ENCODE measurements at regions not wholly inside any gene's neighbourhood (a gene's known extent, or its start where the extent isn't known, plus 50 kb on each side); places are given as distances from the start of the nearest gene placed in this dataset.

GRCh38 chrX:134174273-134174660 lies 62.7 kb upstream of the CCDC160 start:
- TF ChIP-seq, protein P1, sequence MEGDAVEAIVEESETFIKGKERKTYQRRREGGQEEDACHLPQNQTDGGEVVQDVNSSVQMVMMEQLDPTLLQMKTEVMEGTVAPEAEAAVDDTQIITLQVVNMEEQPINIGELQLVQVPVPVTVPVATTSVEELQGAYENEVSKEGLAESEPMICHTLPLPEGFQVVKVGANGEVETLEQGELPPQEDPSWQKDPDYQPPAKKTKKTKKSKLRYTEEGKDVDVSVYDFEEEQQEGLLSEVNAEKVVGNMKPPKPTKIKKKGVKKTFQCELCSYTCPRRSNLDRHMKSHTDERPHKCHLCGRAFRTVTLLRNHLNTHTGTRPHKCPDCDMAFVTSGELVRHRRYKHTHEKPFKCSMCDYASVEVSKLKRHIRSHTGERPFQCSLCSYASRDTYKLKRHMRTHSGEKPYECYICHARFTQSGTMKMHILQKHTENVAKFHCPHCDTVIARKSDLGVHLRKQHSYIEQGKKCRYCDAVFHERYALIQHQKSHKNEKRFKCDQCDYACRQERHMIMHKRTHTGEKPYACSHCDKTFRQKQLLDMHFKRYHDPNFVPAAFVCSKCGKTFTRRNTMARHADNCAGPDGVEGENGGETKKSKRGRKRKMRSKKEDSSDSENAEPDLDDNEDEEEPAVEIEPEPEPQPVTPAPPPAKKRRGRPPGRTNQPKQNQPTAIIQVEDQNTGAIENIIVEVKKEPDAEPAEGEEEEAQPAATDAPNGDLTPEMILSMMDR (IDR thresholded peaks at IDR 0.05) = no peak
- TF ChIP-seq EZH2 (IDR thresholded peaks at IDR 0.05; ENCODE audit: borderline replicate concordance, insufficient read depth, low read depth, low read length, poor library complexity, severe bottlenecking) = no peak
